ENCODE measurements at regions not wholly inside any gene's neighbourhood (a gene's known extent, or its start where the extent isn't known, plus 50 kb on each side); places are given as distances from the start of the nearest gene placed in this dataset.

DNA sequence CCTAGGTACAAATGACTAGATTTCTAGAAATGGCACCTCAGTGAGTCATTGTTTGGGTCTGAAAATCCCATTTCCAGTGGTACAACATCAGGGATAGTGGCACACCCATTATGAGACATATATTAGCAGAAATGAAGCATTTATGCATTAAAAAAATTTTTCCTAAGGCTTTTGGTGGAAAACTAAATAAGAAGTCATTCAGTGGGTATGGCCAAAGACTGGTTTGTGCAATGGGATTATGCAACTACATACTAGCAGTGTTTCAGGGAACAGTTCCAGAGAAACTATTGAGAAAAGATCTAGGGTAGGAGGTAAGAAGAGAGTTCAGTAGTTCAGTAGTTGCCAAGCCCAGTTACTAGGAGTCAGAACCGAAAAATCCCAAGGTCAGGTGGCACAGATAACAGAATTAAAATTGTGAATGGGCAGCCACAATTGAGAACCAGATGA is 106.5 kb upstream of the HAPLN1 start:
- H4K20me1 ChIP-seq (ENCODE audit: insufficient read depth, low read length): no peaks in the 10 kb centered on the region
- H3K4me3 ChIP-seq (replicated peaks in 1 of 3; ENCODE audit: insufficient read depth in 1 of 3, low read depth in 2 of 3, low read length in 3 of 3): no peak overlapping the region
- no peak overlapping the region for H3K4me2 ChIP-seq (ENCODE audit: low read depth, low read length)
- TF ChIP-seq GTF2F1 (IDR thresholded peaks at IDR 0.05; ENCODE audit: low read length) (no peak), MIER3 (CRISPR knock-in tag; IDR thresholded peaks at IDR 0.05; ENCODE audit: borderline replicate concordance) (no peak), HNRNPLL (IDR thresholded peaks at IDR 0.05; ENCODE audit: low read depth, low read length, poor library complexity, severe bottlenecking) (no peak), ZNF891 (CRISPR knock-in tag; IDR thresholded peaks at IDR 0.05) (no peak), AHR (CRISPR knock-in tag; IDR thresholded peaks at IDR 0.05) (no peak), SIN3B (IDR thresholded peaks at IDR 0.05; ENCODE audit: low read length) (no peak)
- TF ChIP-seq, protein P1, sequence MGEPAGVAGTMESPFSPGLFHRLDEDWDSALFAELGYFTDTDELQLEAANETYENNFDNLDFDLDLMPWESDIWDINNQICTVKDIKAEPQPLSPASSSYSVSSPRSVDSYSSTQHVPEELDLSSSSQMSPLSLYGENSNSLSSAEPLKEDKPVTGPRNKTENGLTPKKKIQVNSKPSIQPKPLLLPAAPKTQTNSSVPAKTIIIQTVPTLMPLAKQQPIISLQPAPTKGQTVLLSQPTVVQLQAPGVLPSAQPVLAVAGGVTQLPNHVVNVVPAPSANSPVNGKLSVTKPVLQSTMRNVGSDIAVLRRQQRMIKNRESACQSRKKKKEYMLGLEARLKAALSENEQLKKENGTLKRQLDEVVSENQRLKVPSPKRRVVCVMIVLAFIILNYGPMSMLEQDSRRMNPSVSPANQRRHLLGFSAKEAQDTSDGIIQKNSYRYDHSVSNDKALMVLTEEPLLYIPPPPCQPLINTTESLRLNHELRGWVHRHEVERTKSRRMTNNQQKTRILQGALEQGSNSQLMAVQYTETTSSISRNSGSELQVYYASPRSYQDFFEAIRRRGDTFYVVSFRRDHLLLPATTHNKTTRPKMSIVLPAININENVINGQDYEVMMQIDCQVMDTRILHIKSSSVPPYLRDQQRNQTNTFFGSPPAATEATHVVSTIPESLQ (CRISPR knock-in tag; conservative IDR thresholded peaks at IDR 0.05): no peak
- DNase-seq (ENCODE audit: low spot score): no peak
- no peaks in the 10 kb centered on the region for H3K36me3 ChIP-seq (replicated peaks in 1 of 2; ENCODE audit: control insufficient read depth in 1 of 2, insufficient read depth in 2 of 2, low read length in 2 of 2)
- CTCF ChIA-PET (ENCODE audit: low intra/inter-chr PET ratio, low total read pairs): no interaction called here
- no peak overlapping the region for H2AFZ ChIP-seq (ENCODE audit: low read length)
- no peak for ATAC-seq
- no peak overlapping the region for H3K27ac ChIP-seq (ENCODE audit: extremely low read length, insufficient read depth, low read length)
- no peaks in the 10 kb centered on the region for H3K9me3 ChIP-seq (ENCODE audit: low read length)
- in situ Hi-C loops (cut with HindIII; ENCODE audit: extremely low pct_ligation_motif_present, low pct_unique_long_range_greater_than_20kb): no loop called here
- BruUV-seq (replicated peaks): no TSS peak
- H3K79me2 ChIP-seq (ENCODE audit: insufficient read depth, low read length): no peaks in the 10 kb centered on the region
- no peaks in the 10 kb centered on the region for H3K27me3 ChIP-seq (ENCODE audit: control insufficient read depth in 1 of 2, insufficient read depth in 2 of 2, low read length in 2 of 2)
- 0% methylated on average over 1 of the region's 1 CpG for WGBS (ENCODE audit: low lambda C conversion rate)
- no peaks in the 10 kb centered on the region for H3K4me1 ChIP-seq (ENCODE audit: insufficient read depth, low read length)
- no peak for FAIRE-seq
- POLR2A ChIA-PET: no interaction called here
- intact Hi-C loops (cut with micrococcal nuclease; ENCODE audit: unreplicated experiment): no loop called here
- H3K9ac ChIP-seq (ENCODE audit: insufficient read depth, low read depth, low read length): no peak overlapping the region

DNA sequence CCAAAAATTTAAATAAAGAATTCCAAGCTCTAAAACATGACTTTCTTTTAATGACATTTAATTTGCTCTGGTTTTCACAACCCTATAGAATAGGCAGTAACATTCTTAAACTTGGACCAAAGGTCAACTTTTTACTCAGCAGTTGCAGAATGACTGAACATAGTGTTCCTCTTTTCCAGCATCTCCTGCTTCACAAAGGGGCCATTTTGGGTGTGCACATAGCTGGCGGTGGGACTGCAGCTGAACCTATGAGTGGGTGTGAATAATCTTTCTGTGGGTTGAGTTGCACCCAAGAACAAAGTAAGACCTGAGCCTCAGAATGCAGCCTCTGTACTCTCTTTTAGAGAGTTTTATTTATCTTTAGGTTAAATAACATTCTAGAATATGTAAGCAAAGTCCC is 96.9 kb upstream of the HAPLN1 start:
- FAIRE-seq: no peak
- TF ChIP-seq, protein P2, sequence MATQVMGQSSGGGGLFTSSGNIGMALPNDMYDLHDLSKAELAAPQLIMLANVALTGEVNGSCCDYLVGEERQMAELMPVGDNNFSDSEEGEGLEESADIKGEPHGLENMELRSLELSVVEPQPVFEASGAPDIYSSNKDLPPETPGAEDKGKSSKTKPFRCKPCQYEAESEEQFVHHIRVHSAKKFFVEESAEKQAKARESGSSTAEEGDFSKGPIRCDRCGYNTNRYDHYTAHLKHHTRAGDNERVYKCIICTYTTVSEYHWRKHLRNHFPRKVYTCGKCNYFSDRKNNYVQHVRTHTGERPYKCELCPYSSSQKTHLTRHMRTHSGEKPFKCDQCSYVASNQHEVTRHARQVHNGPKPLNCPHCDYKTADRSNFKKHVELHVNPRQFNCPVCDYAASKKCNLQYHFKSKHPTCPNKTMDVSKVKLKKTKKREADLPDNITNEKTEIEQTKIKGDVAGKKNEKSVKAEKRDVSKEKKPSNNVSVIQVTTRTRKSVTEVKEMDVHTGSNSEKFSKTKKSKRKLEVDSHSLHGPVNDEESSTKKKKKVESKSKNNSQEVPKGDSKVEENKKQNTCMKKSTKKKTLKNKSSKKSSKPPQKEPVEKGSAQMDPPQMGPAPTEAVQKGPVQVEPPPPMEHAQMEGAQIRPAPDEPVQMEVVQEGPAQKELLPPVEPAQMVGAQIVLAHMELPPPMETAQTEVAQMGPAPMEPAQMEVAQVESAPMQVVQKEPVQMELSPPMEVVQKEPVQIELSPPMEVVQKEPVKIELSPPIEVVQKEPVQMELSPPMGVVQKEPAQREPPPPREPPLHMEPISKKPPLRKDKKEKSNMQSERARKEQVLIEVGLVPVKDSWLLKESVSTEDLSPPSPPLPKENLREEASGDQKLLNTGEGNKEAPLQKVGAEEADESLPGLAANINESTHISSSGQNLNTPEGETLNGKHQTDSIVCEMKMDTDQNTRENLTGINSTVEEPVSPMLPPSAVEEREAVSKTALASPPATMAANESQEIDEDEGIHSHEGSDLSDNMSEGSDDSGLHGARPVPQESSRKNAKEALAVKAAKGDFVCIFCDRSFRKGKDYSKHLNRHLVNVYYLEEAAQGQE (IDR thresholded peaks at IDR 0.05; ENCODE audit: borderline replicate concordance in 1 of 2, low read depth in 1 of 2, low read length in 2 of 2): no peak
- TF ChIP-seq, protein P3, sequence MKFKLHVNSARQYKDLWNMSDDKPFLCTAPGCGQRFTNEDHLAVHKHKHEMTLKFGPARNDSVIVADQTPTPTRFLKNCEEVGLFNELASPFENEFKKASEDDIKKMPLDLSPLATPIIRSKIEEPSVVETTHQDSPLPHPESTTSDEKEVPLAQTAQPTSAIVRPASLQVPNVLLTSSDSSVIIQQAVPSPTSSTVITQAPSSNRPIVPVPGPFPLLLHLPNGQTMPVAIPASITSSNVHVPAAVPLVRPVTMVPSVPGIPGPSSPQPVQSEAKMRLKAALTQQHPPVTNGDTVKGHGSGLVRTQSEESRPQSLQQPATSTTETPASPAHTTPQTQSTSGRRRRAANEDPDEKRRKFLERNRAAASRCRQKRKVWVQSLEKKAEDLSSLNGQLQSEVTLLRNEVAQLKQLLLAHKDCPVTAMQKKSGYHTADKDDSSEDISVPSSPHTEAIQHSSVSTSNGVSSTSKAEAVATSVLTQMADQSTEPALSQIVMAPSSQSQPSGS (CRISPR knock-in tag; IDR thresholded peaks at IDR 0.05): no peak
- TF ChIP-seq SIX4 (CRISPR knock-in tag; IDR thresholded peaks at IDR 0.05): no peak
- no peak for TF ChIP-seq HMG20A (CRISPR knock-in tag; IDR thresholded peaks at IDR 0.05; ENCODE audit: borderline replicate concordance)

More for the DNA sequence above, 96.9 kb upstream of the HAPLN1 start:
- BruUV-seq (replicated peaks): no TSS peak
- Histone ChIP-seq H3K9ac (ENCODE audit: insufficient read depth, low read depth, low read length) (no peak overlapping the region), H3K27me3 (ENCODE audit: control insufficient read depth in 1 of 2, insufficient read depth in 2 of 2, low read length in 2 of 2) (no peaks in the 10 kb centered on the region), H4K20me1 (ENCODE audit: insufficient read depth, low read length) (no peaks in the 10 kb centered on the region), H3K27ac (ENCODE audit: extremely low read length, insufficient read depth, low read length) (no peak overlapping the region), H3K4me1 (ENCODE audit: insufficient read depth, low read length) (no peaks in the 10 kb centered on the region), H3K4me3 (replicated peaks in 1 of 3; ENCODE audit: insufficient read depth in 1 of 3, low read depth in 2 of 3, low read length in 3 of 3) (no peak overlapping the region), H3K9me3 (ENCODE audit: low read length) (peaks cover 11% of the 10 kb centered on the region; the same call in 1 of the 2 replicates), H3K4me2 (ENCODE audit: low read depth, low read length) (no peak overlapping the region), H3K79me2 (ENCODE audit: insufficient read depth, low read length) (no peaks in the 10 kb centered on the region), H2AFZ (ENCODE audit: low read length) (no peak overlapping the region), H3K36me3 (replicated peaks in 1 of 2; ENCODE audit: control insufficient read depth in 1 of 2, insufficient read depth in 2 of 2, low read length in 2 of 2) (no peaks in the 10 kb centered on the region)
- in situ Hi-C loops (cut with HindIII; ENCODE audit: extremely low pct_ligation_motif_present, low pct_unique_long_range_greater_than_20kb): no loop called here
- CTCF ChIA-PET (ENCODE audit: low intra/inter-chr PET ratio, low total read pairs): no interaction called here
- intact Hi-C loops (cut with micrococcal nuclease; ENCODE audit: unreplicated experiment): no loop called here
- WGBS (ENCODE audit: low lambda C conversion rate): 0% methylated on average over 1 of the region's 1 CpG
- no peak for DNase-seq (ENCODE audit: low spot score)
- ATAC-seq: no peak
- POLR2A ChIA-PET: no interaction called here

All from HepG2 (cell line).